Ectodermal cell (in vitro differentiated cells): ENCODE measurements at regions not wholly inside any gene's neighbourhood (a gene's known extent, or its start where the extent isn't known, plus 50 kb on each side); places are given as distances from the start of the nearest gene placed in this dataset.

Source experiments
- H3K27ac ChIP-seq: 2 replicates; pipeline ENCODE4 v1.7.0; 2013; ENCODE audit warnings: mild to moderate bottlenecking, low read depth, low read length; ENCODE audit not compliant: insufficient read depth, poor library complexity, severe bottlenecking
- H3K27me3 ChIP-seq: 2 replicates; pipeline ENCODE4 v1.7.0; 2013; ENCODE audit warnings: mild to moderate bottlenecking, low read length; ENCODE audit not compliant: insufficient read depth, control insufficient read depth, poor library complexity, severe bottlenecking
- H3K36me3 ChIP-seq: one replicate; pipeline ENCODE4 v1.7.0; 2013; ENCODE audit warnings: low read length; ENCODE audit not compliant: control insufficient read depth, insufficient read depth
- H3K4me1 ChIP-seq: one replicate; pipeline ENCODE4 v1.7.0; 2013; ENCODE audit warnings: low read length; ENCODE audit not compliant: control insufficient read depth, insufficient read depth
- H3K4me3 ChIP-seq: 2 replicates; pipeline ENCODE4 v1.7.0; 2013; ENCODE audit warnings: low read depth, low read length, control low read depth; ENCODE audit not compliant: insufficient read depth
- H3K9me3 ChIP-seq: 2 replicates; pipeline ENCODE4 v1.7.0; 2013; ENCODE audit warnings: mild to moderate bottlenecking, low read length, moderate library complexity; ENCODE audit not compliant: control insufficient read depth
- whole genome bisulfite sequencing, 2 experiments: methylation state at CpG; one replicate each; pipeline ENCODE4 v1.1.7; 2013; ENCODE audit warnings: missing lambda C conversion rate in 2 of 2; 5-methylcytosine and 5-hydroxymethylcytosine counted together

DNA sequence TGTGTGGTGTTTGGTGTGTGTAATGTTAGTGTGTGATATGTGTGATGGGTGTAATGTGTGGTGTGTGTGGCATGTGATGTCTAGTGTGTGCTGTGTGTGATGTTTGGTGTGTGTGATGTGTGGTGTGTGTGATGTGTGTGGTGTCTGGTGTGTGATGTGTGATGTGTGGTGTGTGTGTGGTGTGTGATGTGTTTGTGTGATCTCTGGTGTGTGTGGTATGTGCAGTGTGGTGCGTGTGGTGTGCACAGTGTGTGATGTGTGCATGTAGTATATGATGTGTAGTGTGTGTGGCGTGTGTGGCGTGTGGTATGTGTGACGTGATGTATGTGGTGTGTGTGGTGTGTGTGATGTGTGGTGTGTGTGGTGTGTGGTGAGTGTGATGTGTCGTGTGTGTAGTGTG, 150.3 kb downstream of the TMEM18 start:
- H3K4me1 ChIP-seq = no peaks in the 10 kb centered on the region
- WGBS, 2 experiments = 90 to 95% methylated on average over 5 of the region's 5 CpGs

DNA sequence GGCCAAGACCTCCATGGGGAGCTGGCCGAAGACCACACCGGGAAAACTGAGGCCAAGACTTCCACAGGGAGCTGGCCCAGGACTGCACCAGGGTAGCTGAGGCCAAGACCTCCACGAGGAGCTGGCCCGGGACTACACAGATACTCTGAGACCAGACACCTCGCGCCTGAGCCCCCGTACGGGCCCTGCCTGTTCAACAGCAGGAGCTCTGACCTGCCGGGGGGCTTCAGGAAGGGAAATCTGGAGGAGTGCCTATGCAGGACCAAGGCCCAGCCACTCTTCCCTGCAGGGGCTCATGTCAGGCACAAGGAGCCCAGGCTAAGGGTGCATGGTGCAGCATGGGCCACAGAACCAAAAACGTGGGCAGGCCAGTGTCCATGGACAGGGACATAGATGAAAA, 151.6 kb downstream of the TMEM18 start:
- 94 to 96% methylated on average over 10 of the region's 10 CpGs for WGBS, 2 experiments
- Histone ChIP-seq H3K4me3 (no peak overlapping the region), H3K4me1 (no peaks in the 10 kb centered on the region), H3K36me3 (no peaks in the 10 kb centered on the region), H3K9me3 (no peaks in the 10 kb centered on the region), H3K27me3 (no peaks in the 10 kb centered on the region), H3K27ac (no peak overlapping the region)

More for the DNA sequence above, 150.3 kb downstream of the TMEM18 start:
- Histone ChIP-seq H3K27me3 (no peaks in the 10 kb centered on the region), H3K4me3 (no peak overlapping the region), H3K9me3 (no peaks in the 10 kb centered on the region), H3K36me3 (no peaks in the 10 kb centered on the region), H3K27ac (no peak overlapping the region)

DNA sequence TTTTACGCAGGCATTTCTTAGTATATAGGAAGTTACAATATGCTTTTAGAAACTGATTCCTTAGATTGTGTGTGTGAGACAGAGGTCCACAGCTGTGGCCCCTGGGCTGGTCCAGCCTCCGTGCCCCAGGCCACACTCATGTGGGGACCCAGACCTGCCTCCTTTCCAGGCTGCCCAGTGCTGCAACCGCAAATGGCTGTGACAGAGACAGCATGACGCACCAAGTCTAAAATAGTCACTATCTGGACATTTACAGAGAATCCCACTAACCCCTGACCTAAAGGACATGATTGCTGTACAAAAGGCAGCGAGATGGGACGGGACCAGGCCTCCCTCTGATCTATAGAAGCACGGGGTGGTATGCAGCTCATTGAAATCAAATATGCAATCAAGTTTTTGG, 152.2 kb downstream of the TMEM18 start:
- no peaks in the 10 kb centered on the region for H3K27me3 ChIP-seq
- H3K27ac ChIP-seq = no peak overlapping the region
- no peaks in the 10 kb centered on the region for H3K9me3 ChIP-seq
- no peaks in the 10 kb centered on the region for H3K36me3 ChIP-seq
- 95 to 96% methylated on average over 7 of the region's 7 CpGs for WGBS, 2 experiments
- H3K4me1 ChIP-seq = no peaks in the 10 kb centered on the region
- no peak overlapping the region for H3K4me3 ChIP-seq

DNA sequence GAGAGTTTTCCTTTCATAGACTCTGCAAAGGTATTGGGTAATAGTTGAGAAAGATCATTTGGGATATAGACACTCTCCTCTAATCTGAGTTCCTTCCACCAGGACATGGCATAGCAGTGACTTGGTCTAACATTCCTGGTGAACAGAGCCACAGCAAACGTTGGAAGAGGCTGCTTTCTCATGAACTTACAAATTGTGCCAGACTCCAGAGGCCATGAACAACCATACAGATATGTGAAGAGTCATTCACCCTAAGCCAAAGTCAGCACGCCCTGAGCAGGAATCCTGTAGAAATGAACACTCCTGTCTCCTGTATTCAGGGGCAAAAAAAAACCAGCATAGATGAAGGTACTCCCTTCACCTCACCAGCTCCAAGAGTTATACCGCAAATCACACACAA, 152.8 kb downstream of the TMEM18 start:
- no peaks in the 10 kb centered on the region for H3K4me1 ChIP-seq
- no peaks in the 10 kb centered on the region for H3K9me3 ChIP-seq
- H3K27ac ChIP-seq = no peak overlapping the region
- 83 to 88% methylated on average over 3 of the region's 3 CpGs for WGBS, 2 experiments
- no peak overlapping the region for H3K4me3 ChIP-seq
- H3K27me3 ChIP-seq = no peaks in the 10 kb centered on the region
- no peaks in the 10 kb centered on the region for H3K36me3 ChIP-seq

DNA sequence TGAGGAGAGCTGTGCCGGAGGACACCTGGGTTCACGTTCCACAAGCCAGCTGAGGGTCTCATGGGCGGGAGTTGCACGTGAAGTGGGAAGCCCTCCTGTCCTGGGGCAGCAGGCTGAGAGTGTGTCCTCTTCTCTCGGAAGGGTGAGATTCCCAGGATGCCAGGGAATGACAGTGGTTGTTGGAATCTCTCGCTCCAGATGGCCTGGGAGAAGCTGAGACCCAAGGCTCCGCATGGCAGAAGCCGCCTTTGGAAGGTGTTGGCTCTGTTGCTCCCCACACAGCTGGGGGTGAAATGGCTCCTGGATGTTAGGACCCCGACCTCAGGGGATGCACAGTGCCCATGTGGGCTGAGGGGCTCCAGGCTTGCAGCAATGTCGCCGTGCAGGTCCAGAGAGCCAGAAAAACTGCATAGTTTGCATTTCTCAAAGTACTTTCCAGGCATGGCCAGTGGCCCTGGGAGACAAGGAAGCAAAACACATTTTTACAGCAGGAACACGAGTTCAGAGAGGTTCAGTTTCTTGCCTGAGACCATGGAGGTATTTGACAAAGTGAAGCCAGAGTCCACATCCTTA, 153.4 kb downstream of the TMEM18 start:
- no peaks in the 10 kb centered on the region for H3K4me1 ChIP-seq
- H3K9me3 ChIP-seq = no peaks in the 10 kb centered on the region
- no peaks in the 10 kb centered on the region for H3K36me3 ChIP-seq
- H3K27ac ChIP-seq = no peak overlapping the region
- no peaks in the 10 kb centered on the region for H3K27me3 ChIP-seq
- no peak overlapping the region for H3K4me3 ChIP-seq
- 92 to 94% methylated on average over 12 of the region's 12 CpGs for WGBS, 2 experiments

DNA sequence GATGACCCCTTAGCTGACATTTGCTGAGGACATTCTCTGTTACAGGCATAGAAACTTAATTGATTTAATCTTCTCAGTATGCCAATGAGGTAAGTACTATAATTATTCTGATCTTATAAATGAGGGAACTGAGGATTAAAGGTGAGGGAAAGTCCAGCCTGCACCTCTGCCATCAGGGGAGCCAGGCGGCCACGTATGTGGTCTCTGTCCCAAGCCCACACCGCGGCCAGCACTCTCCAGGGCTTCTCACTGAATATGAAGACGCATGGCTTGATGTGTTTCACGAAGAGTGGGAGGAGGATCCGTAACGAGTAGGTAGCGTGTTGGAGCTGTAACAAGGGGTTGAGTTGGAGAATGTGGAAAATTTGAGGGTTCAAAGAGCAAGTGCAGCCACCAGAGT, 154.4 kb downstream of the TMEM18 start:
- H3K36me3 ChIP-seq = no peaks in the 10 kb centered on the region
- no peak overlapping the region for H3K4me3 ChIP-seq
- no peak overlapping the region for H3K27ac ChIP-seq
- 96 to 97% methylated on average over 9 of the region's 9 CpGs for WGBS, 2 experiments
- no peaks in the 10 kb centered on the region for H3K27me3 ChIP-seq
- no peaks in the 10 kb centered on the region for H3K9me3 ChIP-seq
- no peaks in the 10 kb centered on the region for H3K4me1 ChIP-seq

DNA sequence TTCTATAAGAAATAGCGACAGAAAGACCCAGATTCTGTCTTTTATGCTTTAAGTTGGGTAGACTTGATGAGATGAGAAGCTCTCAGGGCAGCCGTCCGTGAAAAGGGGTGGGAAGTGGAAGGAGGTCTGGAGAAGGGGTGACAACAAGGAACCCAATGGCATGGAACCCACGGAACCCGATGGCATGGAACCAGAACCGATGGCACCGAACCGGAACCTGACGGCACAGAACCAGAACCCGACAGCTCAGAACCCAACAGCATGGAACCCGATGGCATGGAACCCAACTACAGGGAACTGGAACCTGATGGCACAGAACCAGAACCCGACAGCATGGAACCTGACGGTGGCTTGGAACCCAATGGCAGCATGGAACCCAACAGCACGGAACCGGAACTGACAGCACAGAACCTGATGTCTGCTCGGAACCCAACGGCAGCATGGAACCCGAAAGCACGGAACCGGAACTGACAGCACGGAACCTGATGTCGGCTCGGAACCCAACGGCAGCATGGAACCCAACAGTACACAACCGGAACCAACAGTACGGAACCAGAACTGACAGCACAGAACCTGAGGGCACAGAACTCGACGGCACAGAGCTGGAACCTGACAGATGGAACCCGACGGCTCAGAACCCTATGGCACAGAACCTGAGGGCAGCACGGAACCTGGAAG, 155.2 kb downstream of the TMEM18 start:
- Histone ChIP-seq H3K27me3 (no peaks in the 10 kb centered on the region), H3K4me3 (no peak overlapping the region), H3K36me3 (no peaks in the 10 kb centered on the region), H3K4me1 (no peaks in the 10 kb centered on the region), H3K27ac (no peak overlapping the region), H3K9me3 (no peaks in the 10 kb centered on the region)
- WGBS, 2 experiments = 95 to 96% methylated on average over 31 of the region's 31 CpGs

DNA sequence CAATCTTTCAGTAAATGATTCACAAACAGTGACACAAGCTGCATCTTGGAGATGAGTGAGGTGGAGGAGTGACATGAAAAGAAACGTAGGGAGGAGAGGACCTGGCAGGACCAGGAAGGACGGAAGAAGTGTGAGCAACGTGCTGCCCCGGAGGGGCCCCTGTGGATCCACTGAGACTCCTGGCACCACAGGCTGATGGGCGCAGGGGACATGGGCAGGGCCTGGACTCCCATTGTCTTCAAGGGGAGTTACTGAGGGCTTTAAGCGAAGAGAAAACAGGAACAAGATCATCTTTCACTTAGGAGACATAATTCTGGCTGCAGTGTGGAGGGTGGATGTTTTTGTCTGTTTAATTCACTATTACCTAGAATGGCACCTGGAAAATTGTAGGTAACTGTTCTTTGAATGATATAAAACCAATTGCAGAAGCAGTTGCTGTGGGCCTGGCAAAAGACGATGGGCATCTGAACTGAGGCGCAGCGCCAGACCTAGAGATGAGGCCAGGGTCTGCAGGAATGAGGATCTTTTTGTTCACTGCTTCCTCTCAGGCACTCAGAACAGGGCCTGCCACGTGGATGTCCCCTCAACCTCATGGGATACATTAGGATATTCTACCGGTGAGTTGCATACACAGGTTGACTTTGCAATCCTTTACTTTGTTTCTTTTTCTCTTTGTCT, 156.4 kb downstream of the TMEM18 start:
- no peak overlapping the region for H3K27ac ChIP-seq
- 90 to 93% methylated on average over 11 of the region's 11 CpGs for WGBS, 2 experiments

DNA sequence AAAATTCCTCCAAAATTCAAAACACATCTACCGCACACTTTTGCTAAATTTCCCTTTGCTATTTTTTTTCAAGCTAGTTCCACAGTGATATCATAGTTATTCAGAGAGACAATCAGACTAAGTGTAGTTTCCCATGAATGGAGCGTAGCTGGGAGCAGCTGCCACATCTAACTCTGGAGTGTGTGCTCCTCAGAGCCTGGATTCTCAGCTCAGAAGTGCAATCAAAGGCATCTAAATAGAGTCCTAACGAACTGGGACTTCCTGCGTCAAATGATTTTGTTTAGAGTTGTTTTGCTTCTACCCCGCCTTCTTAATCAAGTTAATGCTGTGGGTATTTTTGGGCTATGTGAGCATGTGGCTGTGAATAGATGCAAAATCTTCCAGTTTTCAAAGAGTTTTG, 160.3 kb downstream of the TMEM18 start:
- Histone ChIP-seq H3K27me3 (peaks cover 11% of the 10 kb centered on the region), H3K27ac (no peak overlapping the region), H3K4me1 (peaks cover 3% of the 10 kb centered on the region), H3K9me3 (no peaks in the 10 kb centered on the region), H3K4me3 (no peak overlapping the region), H3K36me3 (no peaks in the 10 kb centered on the region)
- 93 to 94% methylated on average over 5 of the region's 5 CpGs for WGBS, 2 experiments

More for the DNA sequence above, 156.4 kb downstream of the TMEM18 start:
- Histone ChIP-seq H3K27me3 (peaks cover 5% of the 10 kb centered on the region), H3K9me3 (no peaks in the 10 kb centered on the region), H3K4me1 (no peaks in the 10 kb centered on the region), H3K4me3 (no peak overlapping the region), H3K36me3 (no peaks in the 10 kb centered on the region)

DNA sequence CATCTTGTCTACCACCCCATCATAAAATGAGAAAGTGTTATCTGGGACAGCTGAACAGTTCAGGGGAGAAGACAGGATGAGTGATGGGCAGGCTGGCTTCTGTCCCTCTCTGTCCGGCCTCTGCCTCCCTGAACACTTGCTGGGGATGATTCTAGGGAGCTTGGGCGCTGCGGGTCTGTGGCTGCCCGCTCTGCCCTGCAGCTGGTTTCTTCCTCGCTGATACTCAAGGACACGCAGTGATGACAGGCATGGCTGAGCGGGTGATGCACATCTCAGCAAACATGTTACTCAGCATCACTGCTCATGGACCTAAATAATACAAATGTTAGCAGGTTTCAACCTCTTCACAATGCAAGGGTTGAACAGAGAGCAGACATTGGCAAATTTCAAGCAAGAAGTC, 161.1 kb downstream of the TMEM18 start:
- no peak overlapping the region for H3K4me3 ChIP-seq
- 94 to 96% methylated on average over 7 of the region's 7 CpGs for WGBS, 2 experiments
- H3K27ac ChIP-seq = no peak overlapping the region
- peaks cover 3% of the 10 kb centered on the region for H3K4me1 ChIP-seq
- no peaks in the 10 kb centered on the region for H3K36me3 ChIP-seq
- H3K27me3 ChIP-seq = peaks cover 11% of the 10 kb centered on the region
- H3K9me3 ChIP-seq = no peaks in the 10 kb centered on the region
